SK-N-SH treated with all-trans-retinoic acid at 6 μM for 48 hours (cell line): ENCODE measurements at regions not wholly inside any gene's neighbourhood (a gene's known extent, or its start where the extent isn't known, plus 50 kb on each side); places are given as distances from the start of the nearest gene placed in this dataset.

Experiments used
- ESRRG ChIP-seq: fragments of 250-450 bp; sonication (Bioruptor Pico); IDR thresholded peaks from 2 replicates; pipeline ENCODE4 v1.6.1; 2021; ENCODE audit warnings: mild to moderate bottlenecking
- PPARA ChIP-seq: fragments of 250-450 bp; sonication (Bioruptor Pico); IDR thresholded peaks from 2 replicates; pipeline ENCODE4 v1.5.0; 2020; ENCODE audit warnings: mild to moderate bottlenecking, borderline replicate concordance
- ZFP30 ChIP-seq: fragments of 450-650 bp; formaldehyde crosslinking; IDR thresholded peaks from 2 replicates; pipeline ENCODE4 v1.5.0; 2022; ENCODE audit warnings: mild to moderate bottlenecking, moderate library complexity

GRCh38 chr1:96872757-96873156, 151.2 kb downstream of the PTBP2 start:
- TF ChIP-seq ZFP30 (no peak), PPARA (CRISPR knock-in tag) (no peak), ESRRG (CRISPR knock-in tag) (no peak)
